Neural progenitor cell (in vitro differentiated cells): ENCODE measurements at regions not wholly inside any gene's neighbourhood (a gene's known extent, or its start where the extent isn't known, plus 50 kb on each side); places are given as distances from the start of the nearest gene placed in this dataset.

Experiments used
- DNase-seq: peaks from one replicate; pipeline ENCODE4 v3.0.0-alpha.2; 2016; ENCODE audit warnings: low spot score
- H2AFZ ChIP-seq: fragments of 200-600 bp; sonication (generic); replicated peaks from 2 replicates; pipeline ENCODE4 v1.6.1; 2016; ENCODE audit warnings: antibody characterized with exemption
- H3F3A ChIP-seq: fragments of 200-600 bp; sonication (generic); 2 replicates; pipeline ENCODE4 v1.6.1; 2016; ENCODE audit warnings: antibody characterized with exemption, low read depth
- H3K27ac ChIP-seq: fragments of 200-600 bp; sonication (generic); 2 replicates; pipeline ENCODE4 v1.5.1; 2016; ENCODE audit warnings: mild to moderate bottlenecking
- H3K27me3 ChIP-seq: fragments of 200-600 bp; sonication (generic); 2 replicates; pipeline ENCODE4 v1.6.1; 2016; ENCODE audit warnings: mild to moderate bottlenecking, moderate library complexity
- H3K36me3 ChIP-seq: fragments of 200-600 bp; sonication (generic); 2 replicates; pipeline ENCODE4 v1.5.1; 2016
- H3K4me1 ChIP-seq: fragments of 200-600 bp; sonication (generic); 2 replicates; pipeline ENCODE4 v1.6.1; 2016; ENCODE audit warnings: mixed run types
- H3K4me2 ChIP-seq: fragments of 200-600 bp; sonication (generic); 2 replicates; pipeline ENCODE4 v1.6.1; 2016
- H3K4me3 ChIP-seq: fragments of 200-600 bp; sonication (generic); 2 replicates; pipeline ENCODE4 v1.5.1; 2016
- H3K79me2 ChIP-seq: fragments of 200-600 bp; sonication (generic); 2 replicates; pipeline ENCODE4 v1.6.1; 2016; ENCODE audit warnings: low read depth
- H3K9ac ChIP-seq: fragments of 200-600 bp; sonication (generic); 2 replicates; pipeline ENCODE4 v1.6.1; 2016
- H3K9me3 ChIP-seq: fragments of 200-600 bp; sonication (generic); 2 replicates; pipeline ENCODE4 v1.5.1; 2016; ENCODE audit warnings: low read depth
- H4K20me1 ChIP-seq: fragments of 200-600 bp; sonication (generic); 2 replicates; pipeline ENCODE4 v1.6.1; 2016; ENCODE audit warnings: low read depth
- H3K27ac Mint-ChIP-seq: 3 replicates; pipeline ENCODE4 v1.8.0; 2021; ENCODE audit warnings: mixed read lengths
- H3K27me3 Mint-ChIP-seq: 2 replicates; pipeline ENCODE4 v1.8.0; 2022; ENCODE audit warnings: low read depth, mild to moderate bottlenecking, inconsistent platforms, moderate library complexity, mixed read lengths; ENCODE audit not compliant: insufficient read depth
- H3K36me3 Mint-ChIP-seq: 3 replicates; pipeline ENCODE4 v1.8.0; 2021; ENCODE audit warnings: mixed read lengths
- H3K4me1 Mint-ChIP-seq: 3 replicates; pipeline ENCODE4 v1.8.0; 2021; ENCODE audit warnings: mixed read lengths
- H3K4me3 Mint-ChIP-seq: 3 replicates; pipeline ENCODE4 v1.8.0; 2021; ENCODE audit warnings: mild to moderate bottlenecking, moderate library complexity, mixed read lengths
- H3K9me3 Mint-ChIP-seq: 3 replicates; pipeline ENCODE4 v1.8.0; 2020; ENCODE audit warnings: mixed read lengths
- EZH2 ChIP-seq: fragments of 200-600 bp; sonication (generic); IDR thresholded peaks from 2 replicates; pipeline ENCODE4 v1.6.1; 2017; ENCODE audit warnings: antibody characterized with exemption, mild to moderate bottlenecking, moderate library complexity
- EZH2phosphoT487 ChIP-seq: fragments of 200-600 bp; sonication (generic); IDR thresholded peaks from 2 replicates; pipeline ENCODE4 v1.6.1; 2017; ENCODE audit warnings: antibody characterized with exemption
- TF ChIP-seq, protein P1 (sequence below): fragments of 200-600 bp; sonication (generic); IDR thresholded peaks from 2 replicates; pipeline ENCODE4 v1.5.1; 2017; ENCODE audit warnings: antibody characterized with exemption, mild to moderate bottlenecking

DNA sequence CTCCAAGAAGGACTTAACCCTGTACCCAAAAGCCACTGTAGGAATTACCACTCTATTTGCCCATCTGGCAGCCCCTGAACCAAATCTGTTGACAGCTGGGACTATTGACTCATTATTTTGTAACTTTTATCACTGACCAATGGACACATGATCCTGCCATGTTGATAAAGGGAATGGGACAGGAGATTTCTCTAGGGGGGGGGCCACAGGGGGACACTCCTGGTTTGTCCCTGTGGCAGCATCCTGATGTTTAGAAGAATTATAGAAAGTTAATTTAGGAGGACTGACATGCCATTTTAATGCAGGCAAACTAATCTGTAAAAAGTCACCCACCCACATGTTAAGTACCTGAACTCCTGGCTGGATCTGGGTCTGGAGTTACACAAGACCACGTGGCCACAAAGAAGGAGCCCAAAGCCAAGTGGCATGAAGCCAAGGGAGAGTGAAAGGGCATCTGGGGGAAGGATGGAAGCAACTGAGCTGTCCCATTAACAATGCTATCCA, 558.1 kb downstream of the ETS1 start:
- DNase-seq = no peak
- peaks cover 8% of the 10 kb centered on the region for H3K9me3 Mint-ChIP-seq

GRCh38 chr11:128026596-128026995, 560.8 kb downstream of the ETS1 start:
- Histone ChIP-seq H3K79me2 (no peaks in the 10 kb centered on the region), H3K9ac (no peak overlapping the region), H3F3A (no peaks in the 10 kb centered on the region), H3K27ac (no peak overlapping the region), H3K4me3 (no peak overlapping the region), H3K4me2 (no peak overlapping the region), H3K4me1 (no peaks in the 10 kb centered on the region), H3K27me3 (no peaks in the 10 kb centered on the region), H3K9me3 (no peaks in the 10 kb centered on the region), H4K20me1 (no peaks in the 10 kb centered on the region), H3K36me3 (no peaks in the 10 kb centered on the region), H2AFZ (no peak overlapping the region)
- Mint-ChIP-seq H3K27ac (peak overlapping the region; percentile 4), H3K27me3 (peaks cover 4% of the 10 kb centered on the region), H3K9me3 (peaks cover 8% of the 10 kb centered on the region), H3K36me3 (no peaks in the 10 kb centered on the region), H3K4me3 (no peak overlapping the region), H3K4me1 (peaks cover 20% of the 10 kb centered on the region)
- DNase-seq = no peak
- TF ChIP-seq EZH2 = no peak
- TF ChIP-seq, protein P1, sequence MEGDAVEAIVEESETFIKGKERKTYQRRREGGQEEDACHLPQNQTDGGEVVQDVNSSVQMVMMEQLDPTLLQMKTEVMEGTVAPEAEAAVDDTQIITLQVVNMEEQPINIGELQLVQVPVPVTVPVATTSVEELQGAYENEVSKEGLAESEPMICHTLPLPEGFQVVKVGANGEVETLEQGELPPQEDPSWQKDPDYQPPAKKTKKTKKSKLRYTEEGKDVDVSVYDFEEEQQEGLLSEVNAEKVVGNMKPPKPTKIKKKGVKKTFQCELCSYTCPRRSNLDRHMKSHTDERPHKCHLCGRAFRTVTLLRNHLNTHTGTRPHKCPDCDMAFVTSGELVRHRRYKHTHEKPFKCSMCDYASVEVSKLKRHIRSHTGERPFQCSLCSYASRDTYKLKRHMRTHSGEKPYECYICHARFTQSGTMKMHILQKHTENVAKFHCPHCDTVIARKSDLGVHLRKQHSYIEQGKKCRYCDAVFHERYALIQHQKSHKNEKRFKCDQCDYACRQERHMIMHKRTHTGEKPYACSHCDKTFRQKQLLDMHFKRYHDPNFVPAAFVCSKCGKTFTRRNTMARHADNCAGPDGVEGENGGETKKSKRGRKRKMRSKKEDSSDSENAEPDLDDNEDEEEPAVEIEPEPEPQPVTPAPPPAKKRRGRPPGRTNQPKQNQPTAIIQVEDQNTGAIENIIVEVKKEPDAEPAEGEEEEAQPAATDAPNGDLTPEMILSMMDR = no peak
- TF ChIP-seq EZH2phosphoT487 = no peak

More for the DNA sequence above, 558.1 kb downstream of the ETS1 start:
- no peak overlapping the region for H2AFZ ChIP-seq
- no peak overlapping the region for H3K4me2 ChIP-seq
- peaks cover 18% of the 10 kb centered on the region for H3K4me1 Mint-ChIP-seq
- no peaks in the 10 kb centered on the region for H4K20me1 ChIP-seq
- H3K9me3 ChIP-seq = no peaks in the 10 kb centered on the region
- H3K36me3 Mint-ChIP-seq = no peaks in the 10 kb centered on the region
- H3K36me3 ChIP-seq = no peaks in the 10 kb centered on the region
- H3K4me3 Mint-ChIP-seq = no peak overlapping the region
- peak overlapping the region; percentile 2 for H3K27ac Mint-ChIP-seq
- H3K79me2 ChIP-seq = no peaks in the 10 kb centered on the region
- no peaks in the 10 kb centered on the region for H3K4me1 ChIP-seq
- H3K4me3 ChIP-seq = no peak overlapping the region
- H3K27ac ChIP-seq = no peak overlapping the region
- H3F3A ChIP-seq = no peaks in the 10 kb centered on the region
- no peak overlapping the region for H3K9ac ChIP-seq
- H3K27me3 ChIP-seq = no peaks in the 10 kb centered on the region
- peaks cover 8% of the 10 kb centered on the region for H3K27me3 Mint-ChIP-seq
- TF ChIP-seq EZH2 = no peak
- TF ChIP-seq EZH2phosphoT487 = no peak
- TF ChIP-seq, protein P1 = no peak

GRCh38 chr11:128022761-128023160, 564.6 kb downstream of the ETS1 start:
- Histone ChIP-seq H3K4me2 (no peak overlapping the region), H3K9me3 (no peaks in the 10 kb centered on the region), H3K36me3 (no peaks in the 10 kb centered on the region), H3K27ac (no peak overlapping the region), H3K79me2 (no peaks in the 10 kb centered on the region), H3K4me3 (no peak overlapping the region), H3K27me3 (no peaks in the 10 kb centered on the region), H3F3A (no peaks in the 10 kb centered on the region), H3K4me1 (no peaks in the 10 kb centered on the region), H4K20me1 (no peaks in the 10 kb centered on the region), H3K9ac (no peak overlapping the region), H2AFZ (no peak overlapping the region)
- Mint-ChIP-seq H3K9me3 (peaks cover 3% of the 10 kb centered on the region), H3K4me1 (peaks cover 16% of the 10 kb centered on the region), H3K27ac (no peak overlapping the region), H3K36me3 (no peaks in the 10 kb centered on the region), H3K27me3 (peaks cover 2% of the 10 kb centered on the region), H3K4me3 (no peak overlapping the region)
- no peak for DNase-seq
- TF ChIP-seq, protein P1 = no peak
- TF ChIP-seq EZH2 (no peak), EZH2phosphoT487 (no peak)
